ENCODE measurements at regions not wholly inside any gene's neighbourhood (a gene's known extent, or its start where the extent isn't known, plus 50 kb on each side); places are given as distances from the start of the nearest gene placed in this dataset.
"Not testable (repeated sequence)": the region's sequence is repeated elsewhere in the genome, so short reads cannot be mapped to it uniquely, and the experiment has no call there.

DNA sequence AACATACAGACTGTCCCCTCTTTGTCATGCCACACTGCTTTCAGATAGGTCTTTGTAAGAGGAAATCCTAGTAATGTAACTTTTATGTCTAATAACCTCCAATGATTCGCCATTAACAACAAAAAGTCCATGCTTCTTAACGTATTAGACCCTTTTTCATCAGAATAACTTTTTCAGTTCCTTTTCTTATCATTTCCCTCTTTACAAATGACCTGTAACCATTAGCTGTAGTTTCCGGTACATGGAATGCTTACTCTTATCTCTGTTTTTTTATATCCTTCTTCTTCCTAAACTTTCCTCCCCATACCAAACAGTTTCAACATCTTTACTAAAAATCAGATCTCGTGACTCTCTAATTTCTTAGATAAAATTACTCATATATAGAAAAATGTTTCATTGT lies 268.9 kb upstream of the TYRP1 start:
- no peak overlapping the region for H3K27ac ChIP-seq
- H3K27me3 ChIP-seq: no peaks in the 10 kb centered on the region
- no peaks in the 10 kb centered on the region for H3K9me3 ChIP-seq

DNA sequence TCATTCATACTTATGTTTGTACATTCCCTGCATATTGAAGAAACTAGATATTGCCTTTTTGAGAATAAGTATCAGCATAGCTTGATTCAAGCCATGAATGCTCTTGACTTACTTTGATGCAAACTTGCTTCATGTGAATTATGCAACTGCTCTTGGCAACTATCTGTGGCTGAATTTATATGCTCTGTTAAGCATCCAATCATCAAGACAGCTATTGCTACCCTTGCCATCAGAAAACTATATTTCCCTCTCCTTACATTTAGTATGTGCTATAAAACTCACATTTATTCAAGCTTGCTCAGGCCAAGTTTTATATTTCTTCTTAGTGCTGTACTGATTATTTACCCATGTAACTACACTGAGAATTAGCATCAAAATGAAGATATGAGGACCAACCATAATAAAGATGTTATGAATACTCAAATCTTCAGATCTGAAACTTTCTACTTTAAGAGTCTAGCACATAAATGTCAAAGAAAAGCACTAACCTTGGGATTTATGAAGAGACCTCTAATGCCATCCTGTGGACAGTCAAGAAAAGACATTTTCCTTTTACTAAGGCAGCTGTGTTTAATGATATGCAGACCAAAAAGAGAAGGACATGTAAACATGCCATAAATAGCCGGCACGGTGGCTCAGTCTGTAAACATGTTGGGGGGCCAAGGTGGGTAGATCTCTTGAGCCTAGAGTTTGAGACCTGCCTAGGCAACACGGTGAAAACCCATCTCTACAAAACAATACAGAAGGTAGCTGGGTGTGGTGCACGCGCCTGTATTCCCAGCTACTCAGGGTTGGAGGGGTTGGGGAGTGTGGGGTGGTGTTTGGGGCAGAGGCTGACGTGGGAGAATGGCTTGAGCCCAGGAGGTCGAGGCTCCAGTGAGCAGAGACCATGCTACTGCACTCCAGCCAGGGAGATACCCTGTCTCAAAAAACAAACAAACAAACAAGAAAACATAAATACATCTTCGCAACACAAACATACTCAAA lies 267.0 kb upstream of the TYRP1 start:
- Histone ChIP-seq H3K36me3 (no peaks in the 10 kb centered on the region), H3K27me3 (no peaks in the 10 kb centered on the region), H3K4me1 (no peaks in the 10 kb centered on the region), H3K27ac (no peak overlapping the region), H3K9me3 (no peaks in the 10 kb centered on the region), H3K4me3 (no peak overlapping the region)
- TF ChIP-seq, protein P1, sequence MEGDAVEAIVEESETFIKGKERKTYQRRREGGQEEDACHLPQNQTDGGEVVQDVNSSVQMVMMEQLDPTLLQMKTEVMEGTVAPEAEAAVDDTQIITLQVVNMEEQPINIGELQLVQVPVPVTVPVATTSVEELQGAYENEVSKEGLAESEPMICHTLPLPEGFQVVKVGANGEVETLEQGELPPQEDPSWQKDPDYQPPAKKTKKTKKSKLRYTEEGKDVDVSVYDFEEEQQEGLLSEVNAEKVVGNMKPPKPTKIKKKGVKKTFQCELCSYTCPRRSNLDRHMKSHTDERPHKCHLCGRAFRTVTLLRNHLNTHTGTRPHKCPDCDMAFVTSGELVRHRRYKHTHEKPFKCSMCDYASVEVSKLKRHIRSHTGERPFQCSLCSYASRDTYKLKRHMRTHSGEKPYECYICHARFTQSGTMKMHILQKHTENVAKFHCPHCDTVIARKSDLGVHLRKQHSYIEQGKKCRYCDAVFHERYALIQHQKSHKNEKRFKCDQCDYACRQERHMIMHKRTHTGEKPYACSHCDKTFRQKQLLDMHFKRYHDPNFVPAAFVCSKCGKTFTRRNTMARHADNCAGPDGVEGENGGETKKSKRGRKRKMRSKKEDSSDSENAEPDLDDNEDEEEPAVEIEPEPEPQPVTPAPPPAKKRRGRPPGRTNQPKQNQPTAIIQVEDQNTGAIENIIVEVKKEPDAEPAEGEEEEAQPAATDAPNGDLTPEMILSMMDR (IDR thresholded peaks at IDR 0.05): no peak
- no peak for TF ChIP-seq POLR2A (IDR thresholded peaks at IDR 0.05)
- DNase-seq: no peak

More for the DNA sequence above, 268.9 kb upstream of the TYRP1 start:
- Histone ChIP-seq H3K4me3 (no peak overlapping the region), H3K36me3 (no peaks in the 10 kb centered on the region), H3K4me1 (no peaks in the 10 kb centered on the region)
- TF ChIP-seq POLR2A (IDR thresholded peaks at IDR 0.05): no peak
- TF ChIP-seq, protein P1 (IDR thresholded peaks at IDR 0.05): no peak
- no peak for DNase-seq

DNA sequence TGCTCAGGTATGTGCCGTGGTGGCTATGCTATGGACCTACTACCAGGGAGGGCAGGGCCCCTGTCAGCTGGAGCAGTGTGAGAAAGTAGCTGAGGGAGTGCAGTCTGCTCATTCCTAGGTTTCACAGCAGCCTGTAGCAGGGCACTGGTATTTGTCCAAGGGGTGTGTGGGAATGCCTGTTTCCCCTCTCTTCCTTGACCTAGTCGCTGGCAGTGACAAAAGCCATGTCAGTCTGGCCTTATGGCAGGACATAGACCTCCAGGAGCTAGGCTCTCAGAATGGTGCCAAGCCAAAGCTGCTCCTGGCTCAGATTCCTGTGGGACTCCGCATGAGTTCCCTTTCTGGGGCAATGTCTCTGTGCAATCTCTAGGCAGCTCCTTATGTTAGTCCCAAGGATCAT lies 253.9 kb upstream of the TYRP1 start:
- no peak for DNase-seq
- no peaks in the 10 kb centered on the region for H3K36me3 ChIP-seq
- H3K4me3 ChIP-seq: no peak overlapping the region
- TF ChIP-seq, protein P1 (IDR thresholded peaks at IDR 0.05): no peak
- no peak for TF ChIP-seq POLR2A (IDR thresholded peaks at IDR 0.05)
- H3K4me1 ChIP-seq: no peaks in the 10 kb centered on the region
- H3K27ac ChIP-seq: no peak overlapping the region
- H3K9me3 ChIP-seq: no peaks in the 10 kb centered on the region
- H3K27me3 ChIP-seq: no peaks in the 10 kb centered on the region

DNA sequence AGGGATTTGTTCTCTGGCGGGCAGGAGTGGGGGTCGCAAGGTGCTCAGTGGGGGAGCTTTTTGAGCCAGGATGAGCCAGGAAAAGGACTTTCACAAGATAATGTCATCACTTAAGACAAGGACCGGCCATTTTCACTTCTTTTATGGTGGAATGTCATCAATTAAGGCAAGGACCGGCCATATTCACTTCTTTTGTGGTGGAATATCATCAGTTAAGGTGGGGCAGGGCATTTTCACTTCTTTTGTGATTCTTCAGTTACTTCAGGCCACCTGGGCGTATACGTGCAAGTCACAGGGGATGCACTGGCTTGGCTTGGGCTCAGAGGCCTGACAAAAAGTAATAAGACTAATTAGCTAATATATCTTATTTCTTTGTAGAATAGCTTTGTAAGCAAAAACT lies 252.1 kb upstream of the TYRP1 start:
- not testable (repeated sequence) for H3K27ac ChIP-seq, H3K4me1 ChIP-seq, H3K36me3 ChIP-seq, DNase-seq, H3K9me3 ChIP-seq, H3K4me3 ChIP-seq, H3K27me3 ChIP-seq

DNA sequence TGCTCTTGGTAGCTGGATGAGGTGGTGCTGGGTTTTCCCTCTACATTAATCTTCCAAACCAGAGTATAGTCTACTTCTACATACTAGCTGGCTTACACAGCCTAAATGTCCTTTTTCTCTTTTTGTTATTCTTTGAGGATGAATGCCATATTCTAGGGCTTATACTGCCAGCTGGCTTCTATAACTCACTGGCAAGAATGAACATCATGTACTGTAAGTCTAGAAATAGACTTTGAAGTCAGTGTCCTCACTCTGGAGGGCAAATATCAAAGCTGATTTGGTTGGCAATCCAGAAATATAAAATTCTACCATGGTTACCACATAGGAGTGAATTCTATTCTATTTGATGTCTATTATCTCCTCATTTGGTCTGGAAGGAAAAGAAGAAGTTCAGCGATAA lies 251.7 kb upstream of the TYRP1 start:
- no peak for DNase-seq
- no peak overlapping the region for H3K27ac ChIP-seq
- H3K27me3 ChIP-seq: no peaks in the 10 kb centered on the region
- no peak overlapping the region for H3K4me3 ChIP-seq
- no peaks in the 10 kb centered on the region for H3K4me1 ChIP-seq
- no peaks in the 10 kb centered on the region for H3K9me3 ChIP-seq
- TF ChIP-seq, protein P1 (IDR thresholded peaks at IDR 0.05): no peak
- TF ChIP-seq POLR2A (IDR thresholded peaks at IDR 0.05): no peak
- no peaks in the 10 kb centered on the region for H3K36me3 ChIP-seq

DNA sequence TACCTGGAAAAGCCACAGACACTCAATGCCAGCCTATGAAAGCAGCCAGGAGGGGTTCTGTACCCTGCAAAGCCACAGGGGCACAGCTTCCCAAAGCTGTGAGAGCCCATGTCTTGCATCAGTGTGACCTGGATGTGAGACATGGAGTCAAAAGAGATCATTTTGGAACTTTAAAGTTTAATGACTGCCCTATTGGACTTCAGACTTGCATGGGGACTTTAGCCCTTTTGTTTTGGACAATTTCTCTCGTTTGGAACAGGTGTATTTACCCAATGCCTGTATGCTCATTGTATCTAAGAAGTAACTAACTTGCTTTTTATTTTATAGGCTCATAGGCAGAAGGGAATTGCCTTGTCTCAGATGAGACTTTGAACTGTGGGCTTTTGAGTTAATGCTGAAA lies 244.9 kb upstream of the TYRP1 start:
- no peak overlapping the region for H3K4me3 ChIP-seq
- no peaks in the 10 kb centered on the region for H3K27me3 ChIP-seq
- H3K9me3 ChIP-seq: no peaks in the 10 kb centered on the region
- no peaks in the 10 kb centered on the region for H3K36me3 ChIP-seq
- no peak overlapping the region for H3K27ac ChIP-seq
- H3K4me1 ChIP-seq: no peaks in the 10 kb centered on the region
- no peak for DNase-seq
- no peak for TF ChIP-seq POLR2A (IDR thresholded peaks at IDR 0.05)
- TF ChIP-seq, protein P1 (IDR thresholded peaks at IDR 0.05): no peak
